GM23338 (cell line): ENCODE measurements at regions not wholly inside any gene's neighbourhood (a gene's known extent, or its start where the extent isn't known, plus 50 kb on each side); places are given as distances from the start of the nearest gene placed in this dataset.

Experiments used
- ATAC-seq: fragments of 200-7000 bp; cut with Tn5 transposase; 3 replicates; pipeline ENCODE4 v1.9.1; 2020
- DNase-seq: peaks from one replicate; pipeline ENCODE4 v3.0.0-alpha.2; 2015; ENCODE audit warnings: low spot score
- H2AFZ ChIP-seq: fragments of 200-600 bp; sonication (generic); 2 replicates; pipeline ENCODE4 v1.8.0; 2016; ENCODE audit warnings: antibody characterized with exemption, mild to moderate bottlenecking, moderate library complexity
- H3F3A ChIP-seq: fragments of 200-600 bp; sonication (generic); replicated peaks from 2 replicates; pipeline ENCODE4 v1.8.0; 2017; ENCODE audit warnings: antibody characterized with exemption, mixed run types, low read depth
- H3K27ac ChIP-seq: fragments of 200-600 bp; sonication (generic); 2 replicates; pipeline ENCODE4 v1.6.1; 2016; ENCODE audit warnings: low read depth
- H3K27me3 ChIP-seq: fragments of 200-600 bp; sonication (generic); 2 replicates; pipeline ENCODE4 v1.8.0; 2016; ENCODE audit warnings: mild to moderate bottlenecking, mixed run types, moderate library complexity; ENCODE audit not compliant: insufficient read depth
- H3K36me3 ChIP-seq: fragments of 200-600 bp; sonication (generic); 2 replicates; pipeline ENCODE4 v1.8.0; 2016; ENCODE audit warnings: mild to moderate bottlenecking; ENCODE audit not compliant: insufficient read depth
- H3K4me1 ChIP-seq: fragments of 200-600 bp; sonication (generic); 2 replicates; pipeline ENCODE4 v1.8.0; 2016; ENCODE audit warnings: mild to moderate bottlenecking, moderate library complexity; ENCODE audit not compliant: insufficient read depth
- H3K4me2 ChIP-seq: fragments of 200-600 bp; sonication (generic); 2 replicates; pipeline ENCODE4 v1.7.1; 2017; ENCODE audit warnings: mixed run types
- H3K4me3 ChIP-seq: fragments of 200-600 bp; sonication (generic); 2 replicates; pipeline ENCODE4 v1.6.1; 2016; ENCODE audit warnings: mixed run types
- H3K79me2 ChIP-seq: fragments of 200-600 bp; sonication (generic); replicated peaks from 2 replicates; pipeline ENCODE4 v1.8.0; 2017; ENCODE audit warnings: mild to moderate bottlenecking; ENCODE audit not compliant: insufficient read depth
- H3K9me2 ChIP-seq: fragments of 200-600 bp; sonication (generic); 2 replicates; pipeline ENCODE4 v1.8.0; 2017; ENCODE audit not compliant: insufficient read depth
- H4K20me1 ChIP-seq: fragments of 200-600 bp; sonication (generic); replicated peaks from 2 replicates; pipeline ENCODE4 v1.8.0; 2017; ENCODE audit warnings: mild to moderate bottlenecking; ENCODE audit not compliant: insufficient read depth
- H3K27ac Mint-ChIP-seq: 2 replicates; pipeline ENCODE4 v1.8.0; 2020; ENCODE audit warnings: inconsistent platforms, mild to moderate bottlenecking, moderate library complexity, mixed read lengths
- H3K27me3 Mint-ChIP-seq: 3 replicates; pipeline ENCODE4 v1.8.0; 2022; ENCODE audit warnings: low read depth, mild to moderate bottlenecking, moderate library complexity, mixed read lengths, inconsistent platforms; ENCODE audit not compliant: insufficient read depth, poor library complexity
- H3K36me3 Mint-ChIP-seq: 3 replicates; pipeline ENCODE4 v1.8.0; 2021; ENCODE audit warnings: low read depth, mild to moderate bottlenecking, inconsistent platforms, moderate library complexity, mixed read lengths
- H3K4me1 Mint-ChIP-seq: 3 replicates; pipeline ENCODE4 v1.8.0; 2020; ENCODE audit warnings: mild to moderate bottlenecking, inconsistent platforms, mixed read lengths
- H3K4me3 Mint-ChIP-seq: 3 replicates; pipeline ENCODE4 v1.8.0; 2021; ENCODE audit warnings: moderate library complexity, mild to moderate bottlenecking, inconsistent platforms, mixed read lengths
- H3K9me3 Mint-ChIP-seq: 3 replicates; pipeline ENCODE4 v1.8.0; 2020; ENCODE audit warnings: moderate library complexity, mild to moderate bottlenecking, inconsistent platforms, mixed read lengths
- CREB1 ChIP-seq: fragments of 250-450 bp; sonication (Bioruptor Pico); IDR thresholded peaks from 2 replicates; pipeline ENCODE4 v1.5.0; 2020; ENCODE audit warnings: low read depth, mild to moderate bottlenecking, moderate library complexity
- CTCF ChIP-seq, 2 experiments: fragments of 200-600 bp in 1 of 2; sonication (generic) in 1 of 2; conservative IDR thresholded peaks; 2 replicates each; pipeline versions ENCODE4 v1.5.1 to v1.6.1; 2016 to 2017; ENCODE audit warnings: antibody characterized with exemption in 2 of 2, low read depth in 2 of 2, mild to moderate bottlenecking in 2 of 2, moderate library complexity in 1 of 2
- ETS1 ChIP-seq: IDR thresholded peaks from 2 replicates; pipeline ENCODE4 v1.6.1; 2016; ENCODE audit warnings: antibody characterized with exemption
- EZH2 ChIP-seq: fragments of 200-600 bp; sonication (generic); IDR thresholded peaks from one replicate; pipeline ENCODE4 v1.8.0; 2017; ENCODE audit warnings: antibody characterized with exemption, mild to moderate bottlenecking, low read depth; ENCODE audit not compliant: unreplicated experiment
- EZH2phosphoT487 ChIP-seq: fragments of 200-600 bp; sonication (generic); IDR thresholded peaks from one replicate; pipeline ENCODE4 v1.8.1; 2018; ENCODE audit warnings: antibody characterized with exemption; ENCODE audit not compliant: unreplicated experiment
- JUNB ChIP-seq: IDR thresholded peaks from one replicate; pipeline ENCODE4 v1.6.1; 2016; ENCODE audit warnings: antibody characterized with exemption; ENCODE audit not compliant: unreplicated experiment
- NANOG ChIP-seq: IDR thresholded peaks from 2 replicates; pipeline ENCODE4 v1.6.1; 2016; ENCODE audit warnings: antibody characterized with exemption, borderline replicate concordance
- POLR2AphosphoS5 ChIP-seq: IDR thresholded peaks from 2 replicates; pipeline ENCODE4 v1.6.1; 2016; ENCODE audit warnings: antibody characterized with exemption, low read depth
- REST ChIP-seq: IDR thresholded peaks from one replicate; pipeline ENCODE4 v1.6.1; 2018; ENCODE audit warnings: antibody characterized with exemption; ENCODE audit not compliant: unreplicated experiment
- STAT1 ChIP-seq: IDR thresholded peaks from one replicate; pipeline ENCODE4 v1.6.1; 2016; ENCODE audit warnings: antibody characterized with exemption; ENCODE audit not compliant: unreplicated experiment
- ZNF114 ChIP-seq: fragments of 250-450 bp; sonication (Bioruptor Pico); IDR thresholded peaks from 2 replicates; pipeline ENCODE4 v1.5.0; 2020; ENCODE audit warnings: mild to moderate bottlenecking, moderate library complexity
- ZNF331 ChIP-seq: fragments of 250-450 bp; sonication (Bioruptor Pico); IDR thresholded peaks from 2 replicates; pipeline ENCODE4 v1.5.0; 2020; ENCODE audit warnings: low read depth, mild to moderate bottlenecking, moderate library complexity
- ZNF462 ChIP-seq: fragments of 250-450 bp; sonication (Bioruptor Pico); IDR thresholded peaks from 2 replicates; pipeline ENCODE4 v1.5.0; 2020; ENCODE audit warnings: mild to moderate bottlenecking, moderate library complexity

- Mint-ChIP-seq H3K9me3 (no peaks in the 10 kb centered on the region), H3K27ac (no peak overlapping the region), H3K27me3 (no peaks in the 10 kb centered on the region), H3K4me3 (no peak overlapping the region), H3K4me1 (peaks cover 5% of the 10 kb centered on the region), H3K36me3 (no peaks in the 10 kb centered on the region)
- TF ChIP-seq CTCF (conservative IDR thresholded peaks at IDR 0.05; ENCODE audit: low read depth in 2 of 2) (no peak), POLR2AphosphoS5 (no peak), ETS1 (no peak), NANOG (no peak), ZNF331 (CRISPR knock-in tag) (no peak), ZNF114 (CRISPR knock-in tag) (no peak), JUNB (no peak), REST (no peak), CREB1 (CRISPR knock-in tag) (no peak), ZNF462 (CRISPR knock-in tag) (no peak), EZH2 (no peak), EZH2phosphoT487 (no peak), STAT1 (no peak)
- H3F3A ChIP-seq, result no peaks in the 10 kb centered on the region
- 0 out of 2 replicates have a peak overlapping the region, but pooled peaks have one; percentile 19 for H2AFZ ChIP-seq
- H3K4me1 ChIP-seq, result no peaks in the 10 kb centered on the region
- H3K27ac ChIP-seq, result no peak overlapping the region
- no peaks in the 10 kb centered on the region for H3K9me2 ChIP-seq
- H4K20me1 ChIP-seq, result no peaks in the 10 kb centered on the region
- H3K4me3 ChIP-seq, result no peak overlapping the region
- no peak overlapping the region for H3K4me2 ChIP-seq
- ATAC-seq (no peak), DNase-seq (no peak)
- no peaks in the 10 kb centered on the region for H3K27me3 ChIP-seq
- no peaks in the 10 kb centered on the region for H3K79me2 ChIP-seq
- no peaks in the 10 kb centered on the region for H3K36me3 ChIP-seq
These were observed 142.2 kb upstream of the AKR1E2 start for GRCh38 chr10:4683838-4684237.
